ENCODE measurements at regions not wholly inside any gene's neighbourhood (a gene's known extent, or its start where the extent isn't known, plus 50 kb on each side); places are given as distances from the start of the nearest gene placed in this dataset.

- H3K27ac ChIP-seq: no peak overlapping the region
- no peak for TF ChIP-seq CTCF (conservative IDR thresholded peaks at IDR 0.05)
- no peak for TF ChIP-seq ZFX (IDR thresholded peaks at IDR 0.05)
Observed at GRCh38 chr14:56860441-56860840, 50.2 kb upstream of the OTX2 start.
